Activated CD4-positive, alpha-beta memory T cell treated with anti-CD3 and anti-CD28 coated beads, Interleukin-2, amount 10 ng/mL, durations not matched to agents 7 days and 5 days (primary cell): ENCODE measurements at regions not wholly inside any gene's neighbourhood (a gene's known extent, or its start where the extent isn't known, plus 50 kb on each side); places are given as distances from the start of the nearest gene placed in this dataset.
"Not testable (repeated sequence)": the region's sequence is repeated elsewhere in the genome, so short reads cannot be mapped to it uniquely, and the experiment has no call there.

Source experiments
- CTCF ChIA-PET: fragments of 350-600 bp; sonication (Branson Sonifier 250); formaldehyde crosslinking; loops from one replicate; lab custom pipeline; 2021; ENCODE audit warnings: antibody characterized with exemption, inconsistent platforms; lab: Charles Lee
- POLR2A ChIA-PET: fragments of 350-600 bp; sonication (Branson Sonifier 250); formaldehyde crosslinking; loops from one replicate; lab custom pipeline; 2021; ENCODE audit warnings: antibody characterized with exemption; lab: Charles Lee
- DNase-seq: peaks from one replicate; pipeline ENCODE4 v3.0.0-alpha.2; 2020
- H3K27ac Mint-ChIP-seq: one replicate; pipeline ENCODE4 v1.8.0; 2021; ENCODE audit warnings: mild to moderate bottlenecking, mixed read lengths
- H3K27me3 Mint-ChIP-seq: one replicate; pipeline ENCODE4 v1.8.0; 2021; ENCODE audit warnings: mixed read lengths
- H3K36me3 Mint-ChIP-seq: one replicate; pipeline ENCODE4 v1.8.0; 2021; ENCODE audit warnings: low read depth, mixed read lengths
- H3K4me1 Mint-ChIP-seq: one replicate; pipeline ENCODE4 v1.8.0; 2021; ENCODE audit warnings: mixed read lengths
- H3K4me3 Mint-ChIP-seq: one replicate; pipeline ENCODE4 v1.8.0; 2021; ENCODE audit warnings: mild to moderate bottlenecking, mixed read lengths
- H3K9me3 Mint-ChIP-seq: one replicate; pipeline ENCODE4 v1.8.0; 2021; ENCODE audit warnings: mixed read lengths

GRCh38 chr6:85298553-85298952 is 151.3 kb upstream of the NT5E start:
- no peaks in the 10 kb centered on the region for H3K36me3 Mint-ChIP-seq
- no peak overlapping the region for H3K4me3 Mint-ChIP-seq
- H3K27me3 Mint-ChIP-seq: no peaks in the 10 kb centered on the region
- POLR2A ChIA-PET: no interaction called here
- H3K27ac Mint-ChIP-seq: no peak overlapping the region
- CTCF ChIA-PET: no interaction called here
- no peaks in the 10 kb centered on the region for H3K9me3 Mint-ChIP-seq
- DNase-seq: no peak
- no peaks in the 10 kb centered on the region for H3K4me1 Mint-ChIP-seq

GRCh38 chr6:85291326-85291725 is 158.6 kb upstream of the NT5E start:
- Mint-ChIP-seq H3K9me3 (peaks cover 3% of the 10 kb centered on the region), H3K27me3 (no peaks in the 10 kb centered on the region), H3K4me3 (no peak overlapping the region), H3K36me3 (no peaks in the 10 kb centered on the region), H3K27ac (no peak overlapping the region), H3K4me1 (no peaks in the 10 kb centered on the region)
- POLR2A ChIA-PET: no interaction called here
- CTCF ChIA-PET: no interaction called here
- DNase-seq: no peak

GRCh38 chr6:85287654-85288053 is 162.2 kb upstream of the NT5E start:
- Mint-ChIP-seq H3K36me3 (no peaks in the 10 kb centered on the region), H3K4me1 (no peaks in the 10 kb centered on the region), H3K27ac (no peak overlapping the region), H3K4me3 (no peak overlapping the region), H3K9me3 (peaks cover 3% of the 10 kb centered on the region), H3K27me3 (no peaks in the 10 kb centered on the region)
- CTCF ChIA-PET: no interaction called here
- DNase-seq: no peak
- POLR2A ChIA-PET: no interaction called here

GRCh38 chr6:85287158-85287557 is 162.7 kb upstream of the NT5E start:
- peaks cover 3% of the 10 kb centered on the region for H3K9me3 Mint-ChIP-seq
- no peaks in the 10 kb centered on the region for H3K4me1 Mint-ChIP-seq
- no peaks in the 10 kb centered on the region for H3K36me3 Mint-ChIP-seq
- H3K27me3 Mint-ChIP-seq: no peaks in the 10 kb centered on the region
- no peak overlapping the region for H3K27ac Mint-ChIP-seq
- no peak for DNase-seq
- POLR2A ChIA-PET: no interaction called here
- no peak overlapping the region for H3K4me3 Mint-ChIP-seq
- CTCF ChIA-PET: no interaction called here

- H3K36me3 Mint-ChIP-seq, POLR2A ChIA-PET, H3K27me3 Mint-ChIP-seq, H3K27ac Mint-ChIP-seq, H3K4me1 Mint-ChIP-seq, H3K9me3 Mint-ChIP-seq, CTCF ChIA-PET, DNase-seq, H3K4me3 Mint-ChIP-seq: not testable (repeated sequence)
Observed at GRCh38 chr6:85286507-85286906, 163.4 kb upstream of the NT5E start.

GRCh38 chr6:85285934-85286333 is 163.9 kb upstream of the NT5E start:
- POLR2A ChIA-PET: no interaction called here
- no peaks in the 10 kb centered on the region for H3K36me3 Mint-ChIP-seq
- no peaks in the 10 kb centered on the region for H3K4me1 Mint-ChIP-seq
- H3K27ac Mint-ChIP-seq: no peak overlapping the region
- H3K9me3 Mint-ChIP-seq: peaks cover 3% of the 10 kb centered on the region
- no peaks in the 10 kb centered on the region for H3K27me3 Mint-ChIP-seq
- CTCF ChIA-PET: no interaction called here
- no peak overlapping the region for H3K4me3 Mint-ChIP-seq
- no peak for DNase-seq

GRCh38 chr6:85285114-85285513 is 164.8 kb upstream of the NT5E start:
- DNase-seq: no peak
- ChIA-PET POLR2A (no interaction called here), CTCF (no interaction called here)
- Mint-ChIP-seq H3K27ac (no peak overlapping the region), H3K4me3 (no peak overlapping the region), H3K4me1 (no peaks in the 10 kb centered on the region), H3K36me3 (no peaks in the 10 kb centered on the region), H3K9me3 (no peaks in the 10 kb centered on the region), H3K27me3 (no peaks in the 10 kb centered on the region)

GRCh38 chr6:85283436-85283835 is 166.4 kb upstream of the NT5E start:
- no peak overlapping the region for H3K4me3 Mint-ChIP-seq
- H3K9me3 Mint-ChIP-seq: no peaks in the 10 kb centered on the region
- no peaks in the 10 kb centered on the region for H3K4me1 Mint-ChIP-seq

GRCh38 chr6:85278466-85279035 is 171.3 kb upstream of the NT5E start:
- H3K27ac Mint-ChIP-seq: no peak overlapping the region
- H3K4me3 Mint-ChIP-seq: no peak overlapping the region
- no peaks in the 10 kb centered on the region for H3K27me3 Mint-ChIP-seq
- H3K36me3 Mint-ChIP-seq: no peaks in the 10 kb centered on the region
- POLR2A ChIA-PET: no interaction called here
- H3K9me3 Mint-ChIP-seq: peaks cover 4% of the 10 kb centered on the region
- DNase-seq: no peak
- H3K4me1 Mint-ChIP-seq: no peaks in the 10 kb centered on the region
- CTCF ChIA-PET: no interaction called here

More at GRCh38 chr6:85283436-85283835, 166.4 kb upstream of the NT5E start:
- CTCF ChIA-PET: no interaction called here
- H3K27me3 Mint-ChIP-seq: no peaks in the 10 kb centered on the region
- no peak overlapping the region for H3K27ac Mint-ChIP-seq
- no peak for DNase-seq
- POLR2A ChIA-PET: no interaction called here
- H3K36me3 Mint-ChIP-seq: no peaks in the 10 kb centered on the region

- H3K27me3 Mint-ChIP-seq, H3K27ac Mint-ChIP-seq, DNase-seq, POLR2A ChIA-PET, CTCF ChIA-PET, H3K36me3 Mint-ChIP-seq, H3K4me1 Mint-ChIP-seq, H3K9me3 Mint-ChIP-seq, H3K4me3 Mint-ChIP-seq: not testable (repeated sequence)
Observed at GRCh38 chr6:85276026-85276425, 173.9 kb upstream of the NT5E start.

GRCh38 chr6:85275338-85275985 is 174.4 kb upstream of the NT5E start:
- H3K9me3 Mint-ChIP-seq: peaks cover 4% of the 10 kb centered on the region
- ChIA-PET CTCF (no interaction called here), POLR2A (no interaction called here)
- H3K27me3 Mint-ChIP-seq: no peaks in the 10 kb centered on the region
- no peak overlapping the region for H3K4me3 Mint-ChIP-seq
- H3K36me3 Mint-ChIP-seq: no peaks in the 10 kb centered on the region
- DNase-seq: no peak
- no peak overlapping the region for H3K27ac Mint-ChIP-seq
- H3K4me1 Mint-ChIP-seq: no peaks in the 10 kb centered on the region

- peaks cover 4% of the 10 kb centered on the region for H3K9me3 Mint-ChIP-seq
- H3K27ac Mint-ChIP-seq: no peak overlapping the region
- POLR2A ChIA-PET: no interaction called here
- no peak for DNase-seq
- no peaks in the 10 kb centered on the region for H3K27me3 Mint-ChIP-seq
- no peaks in the 10 kb centered on the region for H3K36me3 Mint-ChIP-seq
- no peak overlapping the region for H3K4me3 Mint-ChIP-seq
- CTCF ChIA-PET: no interaction called here
- no peaks in the 10 kb centered on the region for H3K4me1 Mint-ChIP-seq
Observed at GRCh38 chr6:85273870-85274269, 176.0 kb upstream of the NT5E start.

GRCh38 chr6:85273046-85273445 is 176.8 kb upstream of the NT5E start:
- H3K4me3 Mint-ChIP-seq: no peak overlapping the region
- H3K27ac Mint-ChIP-seq: no peak overlapping the region
- no peaks in the 10 kb centered on the region for H3K27me3 Mint-ChIP-seq
- no peaks in the 10 kb centered on the region for H3K4me1 Mint-ChIP-seq
- no peaks in the 10 kb centered on the region for H3K36me3 Mint-ChIP-seq
- ChIA-PET POLR2A (no interaction called here), CTCF (interaction anchor here (0.6 kb wide), 1 partner anchor 50 kb away, joined by 3 read pairs; no protein-coding TSS in a partner anchor)
- peaks cover 4% of the 10 kb centered on the region for H3K9me3 Mint-ChIP-seq
- no peak for DNase-seq

- no peak for DNase-seq
- Mint-ChIP-seq H3K9me3 (peaks cover 4% of the 10 kb centered on the region), H3K27ac (no peak overlapping the region), H3K4me1 (no peaks in the 10 kb centered on the region), H3K36me3 (no peaks in the 10 kb centered on the region), H3K27me3 (no peaks in the 10 kb centered on the region), H3K4me3 (no peak overlapping the region)
- ChIA-PET POLR2A (no interaction called here), CTCF (interaction anchor here (0.6 kb wide), 1 partner anchor 50 kb away, joined by 3 read pairs; no protein-coding TSS in a partner anchor)
Observed at GRCh38 chr6:85272592-85272991, 177.3 kb upstream of the NT5E start.
